A549 (cell line): ENCODE measurements at regions not wholly inside any gene's neighbourhood (a gene's known extent, or its start where the extent isn't known, plus 50 kb on each side); places are given as distances from the start of the nearest gene placed in this dataset.

ENCODE experiments used
- ATAC-seq, 2 experiments: fragments of 200-7000 bp in 1 of 2; fragments of >200 bp in 1 of 2; cut with Nextera tagmentation in 1 of 2; cut with Tn5 transposase in 1 of 2; 3 replicates each; pipeline versions ENCODE4 v1.8.0 to v1.9.1; 2018 to 2020; ENCODE audit warnings: mild to moderate bottlenecking in 1 of 2, moderate library complexity in 1 of 2
- CTCF ChIA-PET: fragments of 300-600 bp; sonication (Branson Sonifier 250); formaldehyde crosslinking; extraction: SDS; loops from one replicate; lab custom pipeline; 2021; ENCODE audit warnings: antibody characterized with exemption, inconsistent platforms; lab: Yijun Ruan, JAX
- POLR2A ChIA-PET: fragments of 350-600 bp; formaldehyde crosslinking; extraction: SDS; loops from one replicate; lab custom pipeline; 2021; ENCODE audit warnings: antibody characterized with exemption, inconsistent platforms; lab: Yijun Ruan, JAX
- DNase-seq, 2 experiments: peaks; one replicate each; pipeline versions ENCODE4 v3.0.0 to v3.0.0-alpha.2; 2011 to 2016; ENCODE audit warnings: low read depth in 1 of 2, low spot score in 1 of 2
- FAIRE-seq: peaks from 2 replicates; lab custom pipeline; 2011; peaks lifted over from hg19 to GRCh38; lab: Jason Lieb, UNC
- H3K27ac ChIP-seq, 2 experiments: fragments of >200 bp; sonication (Bioruptor Twin); formaldehyde crosslinking; 3 replicates each; pipeline ENCODE4 v1.5.1; 2016 to 2017
- H3K4me1 ChIP-seq: fragments of >200 bp; sonication (Bioruptor Twin); formaldehyde crosslinking; 3 replicates; pipeline ENCODE4 v1.6.1; 2016
- H3K4me2 ChIP-seq: fragments of >200 bp; sonication (Bioruptor Twin); formaldehyde crosslinking; 3 replicates; pipeline ENCODE4 v1.6.1; 2016
- H3K4me3 ChIP-seq: fragments of >200 bp; sonication (Bioruptor Twin); formaldehyde crosslinking; 3 replicates; pipeline ENCODE4 v1.5.1; 2016
- H3K9me3 ChIP-seq: fragments of >200 bp; sonication (Bioruptor Twin); formaldehyde crosslinking; 3 replicates; pipeline ENCODE4 v1.6.1; 2016
- BHLHE40 ChIP-seq: IDR thresholded peaks from 2 replicates; pipeline ENCODE4 v1.6.1; 2012; ENCODE audit warnings: low read depth, low read length, inconsistent platforms
- CBX8 ChIP-seq: fragments of 200-600 bp; sonication (generic); IDR thresholded peaks from 2 replicates; pipeline ENCODE4 v1.6.1; 2016
- CHD2 ChIP-seq: fragments of 150-350 bp; IDR thresholded peaks from 2 replicates; pipeline ENCODE4 v1.6.1; 2014; ENCODE audit warnings: low read length; ENCODE audit not compliant: partially characterized antibody
- FOXS1 ChIP-seq: fragments of 250-450 bp; sonication (Bioruptor Pico); IDR thresholded peaks from 2 replicates; pipeline ENCODE4 v1.5.0; 2020; ENCODE audit warnings: mild to moderate bottlenecking, moderate library complexity
- HDAC2 ChIP-seq: fragments of 200-600 bp; sonication (generic); IDR thresholded peaks from 2 replicates; pipeline ENCODE4 v1.6.1; 2016
- HOXB13 ChIP-seq: fragments of 250-450 bp; sonication (Bioruptor Pico); IDR thresholded peaks from 2 replicates; pipeline ENCODE4 v1.5.0; 2020; ENCODE audit warnings: low read depth, mild to moderate bottlenecking, moderate library complexity
- JUNB ChIP-seq: fragments of >200 bp; sonication (Bioruptor Twin); formaldehyde crosslinking; IDR thresholded peaks from 2 replicates; pipeline ENCODE4 v1.6.1; 2016
- MAFK ChIP-seq: fragments of 450-650 bp; IDR thresholded peaks from 2 replicates; pipeline ENCODE4 v1.6.1; 2014; ENCODE audit not compliant: partially characterized antibody
- MAZ ChIP-seq: fragments of 150-350 bp; IDR thresholded peaks from 2 replicates; pipeline ENCODE4 v1.6.1; 2014; ENCODE audit warnings: antibody characterized with exemption, low read depth, low read length, borderline replicate concordance
- MYC ChIP-seq: IDR thresholded peaks from 2 replicates; pipeline ENCODE4 v1.6.1; 2012; ENCODE audit warnings: mild to moderate bottlenecking, inconsistent platforms, low read length, improper control_type of control experiment, borderline replicate concordance
- NR3C1 ChIP-seq: fragments of >200 bp; sonication (Bioruptor Twin); formaldehyde crosslinking; IDR thresholded peaks from 3 replicates; pipeline ENCODE4 v1.6.1; 2017
- RFX5 ChIP-seq: fragments of 450-650 bp; IDR thresholded peaks from 2 replicates; pipeline ENCODE4 v1.7.1; 2014; ENCODE audit warnings: antibody characterized with exemption, mild to moderate bottlenecking, moderate library complexity
- SMC3 ChIP-seq: fragments of >200 bp; sonication (Bioruptor Twin); formaldehyde crosslinking; IDR thresholded peaks from 3 replicates; pipeline ENCODE4 v1.6.1; 2018; ENCODE audit warnings: inconsistent platforms
- SREBF2 ChIP-seq: fragments of 450-650 bp; IDR thresholded peaks from 2 replicates; pipeline ENCODE4 v1.6.1; 2014; ENCODE audit warnings: mild to moderate bottlenecking, moderate library complexity
- TFCP2L1 ChIP-seq: fragments of 250-450 bp; sonication (Bioruptor Pico); IDR thresholded peaks from 2 replicates; pipeline ENCODE4 v1.5.0; 2021; ENCODE audit warnings: mild to moderate bottlenecking
- ZC3H11A ChIP-seq: fragments of 450-650 bp; IDR thresholded peaks from 2 replicates; pipeline ENCODE4 v1.6.1; 2014; ENCODE audit warnings: antibody characterized with exemption, mild to moderate bottlenecking
- ZSCAN20 ChIP-seq: fragments of 250-450 bp; sonication (Bioruptor Pico); IDR thresholded peaks from 2 replicates; pipeline ENCODE4 v1.8.0; 2022; ENCODE audit warnings: mild to moderate bottlenecking, moderate library complexity
- WGBS: methylation state at CpG from one replicate; pipeline ENCODE4 v1.1.6; 2017; ENCODE audit errors: missing lambda C conversion rate; 5-methylcytosine and 5-hydroxymethylcytosine counted together
- TF ChIP-seq, protein P1 (sequence below): fragments of >200 bp; sonication (Bioruptor Twin); formaldehyde crosslinking; IDR thresholded peaks from 2 replicates; pipeline ENCODE4 v1.6.1; 2016
- TF ChIP-seq, protein P2 (sequence below): IDR thresholded peaks from 2 replicates; pipeline ENCODE4 v1.6.1; 2012; ENCODE audit warnings: low read depth, borderline replicate concordance
- TF ChIP-seq, protein P3 (sequence below): fragments of 200-600 bp; sonication (generic); IDR thresholded peaks from 2 replicates; pipeline ENCODE4 v1.6.1; 2016; ENCODE audit warnings: antibody characterized with exemption, mild to moderate bottlenecking, moderate library complexity
- TF ChIP-seq, protein P4 (sequence below): fragments of >200 bp; sonication (Bioruptor Twin); formaldehyde crosslinking; IDR thresholded peaks from 3 replicates; pipeline ENCODE4 v1.6.1; 2016

DNA sequence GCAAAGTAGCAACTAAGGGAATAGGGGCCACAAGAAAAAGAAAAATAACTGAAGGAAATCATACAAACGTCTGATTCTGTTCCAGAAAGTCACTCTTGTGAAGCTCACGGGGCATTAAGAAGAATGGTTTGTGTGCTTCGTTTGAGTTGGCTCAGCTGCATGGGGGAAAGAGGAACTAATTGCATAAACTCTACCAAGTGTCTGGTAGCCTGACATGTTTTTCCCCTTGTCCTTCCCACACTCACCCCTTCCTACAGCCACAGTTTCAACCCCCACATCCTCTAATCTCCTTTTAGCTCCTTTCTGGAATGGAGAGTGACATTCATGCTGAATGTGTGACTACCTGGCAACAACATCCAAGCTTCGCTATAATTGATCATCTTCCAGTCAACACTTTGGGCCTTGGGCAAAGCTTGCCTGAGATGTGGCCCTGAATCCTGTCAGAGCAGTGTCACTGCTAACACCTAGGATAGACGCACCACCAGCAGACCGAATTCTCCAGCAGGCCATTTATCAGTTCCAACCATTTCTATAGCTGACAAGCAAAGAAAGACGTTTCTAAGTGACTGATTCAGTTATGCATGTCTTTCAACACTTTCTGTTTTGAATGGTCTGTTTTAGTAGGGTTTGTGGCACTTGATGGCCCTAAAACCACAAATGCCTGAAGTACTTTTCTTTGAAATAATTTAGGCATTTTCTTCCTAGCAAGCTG is 439.6 kb downstream of the TTLL7 start:
- ChIA-PET CTCF (no interaction called here), POLR2A (no interaction called here)
- TF ChIP-seq JUNB = no peak
- no peak for TF ChIP-seq SMC3
- no peak for TF ChIP-seq FOXS1 (CRISPR knock-in tag)
- TF ChIP-seq ZC3H11A = no peak
- no peak for TF ChIP-seq MYC
- no peak for TF ChIP-seq NR3C1
- no peak for TF ChIP-seq HDAC2
- TF ChIP-seq ZSCAN20 = no peak
- TF ChIP-seq SREBF2 = no peak
- TF ChIP-seq MAZ = no peak
- TF ChIP-seq HOXB13 (CRISPR knock-in tag) = no peak
- TF ChIP-seq CHD2 = no peak
- FAIRE-seq (no peak), DNase-seq (no peak), ATAC-seq (no peak)
- no peak overlapping the region for H3K4me3 ChIP-seq
- H3K4me2 ChIP-seq = no peak overlapping the region
- no peaks in the 10 kb centered on the region for H3K9me3 ChIP-seq
- 21% methylated on average over 7 of the region's 7 CpGs for WGBS
- no peak overlapping the region for H3K27ac ChIP-seq
- no peaks in the 10 kb centered on the region for H3K4me1 ChIP-seq

DNA sequence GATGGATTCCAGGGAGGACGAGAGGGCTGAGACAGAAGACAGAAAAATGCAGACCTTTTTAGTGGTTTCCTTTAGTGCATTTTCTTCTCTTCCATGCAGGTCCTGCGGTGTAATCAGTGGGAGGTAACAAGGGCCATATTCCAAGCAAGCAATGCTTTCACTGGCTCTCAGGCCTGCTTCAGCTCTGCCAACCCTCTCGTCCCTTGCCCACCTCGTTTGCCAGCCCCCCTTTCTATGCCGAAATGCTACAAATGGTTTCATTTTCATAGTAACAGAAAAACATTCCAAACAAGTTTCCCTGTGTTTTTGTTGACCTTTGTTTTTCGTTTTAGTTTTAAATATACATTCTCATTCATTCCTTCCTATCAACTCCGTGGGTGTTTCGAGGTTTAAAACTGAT is 443.1 kb downstream of the TTLL7 start:
- TF ChIP-seq, protein P1, sequence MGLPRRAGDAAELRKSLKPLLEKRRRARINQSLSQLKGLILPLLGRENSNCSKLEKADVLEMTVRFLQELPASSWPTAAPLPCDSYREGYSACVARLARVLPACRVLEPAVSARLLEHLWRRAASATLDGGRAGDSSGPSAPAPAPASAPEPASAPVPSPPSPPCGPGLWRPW = no peak
- TF ChIP-seq, protein P2, sequence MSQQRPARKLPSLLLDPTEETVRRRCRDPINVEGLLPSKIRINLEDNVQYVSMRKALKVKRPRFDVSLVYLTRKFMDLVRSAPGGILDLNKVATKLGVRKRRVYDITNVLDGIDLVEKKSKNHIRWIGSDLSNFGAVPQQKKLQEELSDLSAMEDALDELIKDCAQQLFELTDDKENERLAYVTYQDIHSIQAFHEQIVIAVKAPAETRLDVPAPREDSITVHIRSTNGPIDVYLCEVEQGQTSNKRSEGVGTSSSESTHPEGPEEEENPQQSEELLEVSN = no peak
- TF ChIP-seq, protein P3, sequence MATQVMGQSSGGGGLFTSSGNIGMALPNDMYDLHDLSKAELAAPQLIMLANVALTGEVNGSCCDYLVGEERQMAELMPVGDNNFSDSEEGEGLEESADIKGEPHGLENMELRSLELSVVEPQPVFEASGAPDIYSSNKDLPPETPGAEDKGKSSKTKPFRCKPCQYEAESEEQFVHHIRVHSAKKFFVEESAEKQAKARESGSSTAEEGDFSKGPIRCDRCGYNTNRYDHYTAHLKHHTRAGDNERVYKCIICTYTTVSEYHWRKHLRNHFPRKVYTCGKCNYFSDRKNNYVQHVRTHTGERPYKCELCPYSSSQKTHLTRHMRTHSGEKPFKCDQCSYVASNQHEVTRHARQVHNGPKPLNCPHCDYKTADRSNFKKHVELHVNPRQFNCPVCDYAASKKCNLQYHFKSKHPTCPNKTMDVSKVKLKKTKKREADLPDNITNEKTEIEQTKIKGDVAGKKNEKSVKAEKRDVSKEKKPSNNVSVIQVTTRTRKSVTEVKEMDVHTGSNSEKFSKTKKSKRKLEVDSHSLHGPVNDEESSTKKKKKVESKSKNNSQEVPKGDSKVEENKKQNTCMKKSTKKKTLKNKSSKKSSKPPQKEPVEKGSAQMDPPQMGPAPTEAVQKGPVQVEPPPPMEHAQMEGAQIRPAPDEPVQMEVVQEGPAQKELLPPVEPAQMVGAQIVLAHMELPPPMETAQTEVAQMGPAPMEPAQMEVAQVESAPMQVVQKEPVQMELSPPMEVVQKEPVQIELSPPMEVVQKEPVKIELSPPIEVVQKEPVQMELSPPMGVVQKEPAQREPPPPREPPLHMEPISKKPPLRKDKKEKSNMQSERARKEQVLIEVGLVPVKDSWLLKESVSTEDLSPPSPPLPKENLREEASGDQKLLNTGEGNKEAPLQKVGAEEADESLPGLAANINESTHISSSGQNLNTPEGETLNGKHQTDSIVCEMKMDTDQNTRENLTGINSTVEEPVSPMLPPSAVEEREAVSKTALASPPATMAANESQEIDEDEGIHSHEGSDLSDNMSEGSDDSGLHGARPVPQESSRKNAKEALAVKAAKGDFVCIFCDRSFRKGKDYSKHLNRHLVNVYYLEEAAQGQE = no peak
- Histone ChIP-seq H3K4me2 (no peak overlapping the region), H3K4me3 (no peak overlapping the region), H3K4me1 (no peaks in the 10 kb centered on the region), H3K9me3 (no peaks in the 10 kb centered on the region), H3K27ac (no peak overlapping the region)
- no peak for ATAC-seq
- 7% methylated on average over 8 of the region's 8 CpGs for WGBS
- POLR2A ChIA-PET = no interaction called here
- no peak for DNase-seq
- CTCF ChIA-PET = no interaction called here
- FAIRE-seq = no peak

DNA sequence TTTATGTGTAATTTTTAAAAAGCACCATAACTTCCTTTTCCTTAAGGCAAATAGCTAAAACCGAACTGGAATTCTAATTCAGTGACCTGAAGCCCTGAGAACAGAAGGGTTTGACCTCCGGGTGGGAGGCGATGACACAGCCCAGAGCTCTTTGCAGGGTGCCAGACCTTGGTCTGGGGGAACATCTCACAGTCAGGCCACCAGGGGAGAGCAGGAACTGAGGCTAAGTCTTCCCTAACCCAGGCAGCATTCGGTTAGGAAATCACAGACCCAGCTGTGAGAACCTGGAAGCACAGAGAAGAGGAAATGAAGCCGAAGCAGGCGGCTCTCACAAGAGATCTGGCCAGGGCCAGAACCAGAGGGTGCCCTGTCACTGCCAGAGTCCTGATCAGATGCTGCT is 444.8 kb downstream of the TTLL7 start:
- DNase-seq (no peak), ATAC-seq (no peak), FAIRE-seq (no peak)
- POLR2A ChIA-PET = no interaction called here
- WGBS = 0% methylated on average over 3 of the region's 6 CpGs
- no peak for TF ChIP-seq BHLHE40
- no peak for TF ChIP-seq CBX8
- no peak for TF ChIP-seq TFCP2L1 (CRISPR knock-in tag)
- TF ChIP-seq MAFK = no peak
- TF ChIP-seq ZC3H11A = no peak
- TF ChIP-seq, protein P4, sequence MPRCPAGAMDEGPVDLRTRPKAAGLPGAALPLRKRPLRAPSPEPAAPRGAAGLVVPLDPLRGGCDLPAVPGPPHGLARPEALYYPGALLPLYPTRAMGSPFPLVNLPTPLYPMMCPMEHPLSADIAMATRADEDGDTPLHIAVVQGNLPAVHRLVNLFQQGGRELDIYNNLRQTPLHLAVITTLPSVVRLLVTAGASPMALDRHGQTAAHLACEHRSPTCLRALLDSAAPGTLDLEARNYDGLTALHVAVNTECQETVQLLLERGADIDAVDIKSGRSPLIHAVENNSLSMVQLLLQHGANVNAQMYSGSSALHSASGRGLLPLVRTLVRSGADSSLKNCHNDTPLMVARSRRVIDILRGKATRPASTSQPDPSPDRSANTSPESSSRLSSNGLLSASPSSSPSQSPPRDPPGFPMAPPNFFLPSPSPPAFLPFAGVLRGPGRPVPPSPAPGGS = no peak
- TF ChIP-seq RFX5 = no peak
- no peak overlapping the region for H3K4me3 ChIP-seq
- H3K4me2 ChIP-seq = no peak overlapping the region
- H3K27ac ChIP-seq = no peak overlapping the region
- CTCF ChIA-PET = no interaction called here
- H3K4me1 ChIP-seq = no peaks in the 10 kb centered on the region
- H3K9me3 ChIP-seq = no peaks in the 10 kb centered on the region
